ENCODE measurements at regions not wholly inside any gene's neighbourhood (a gene's known extent, or its start where the extent isn't known, plus 50 kb on each side); places are given as distances from the start of the nearest gene placed in this dataset.

DNA sequence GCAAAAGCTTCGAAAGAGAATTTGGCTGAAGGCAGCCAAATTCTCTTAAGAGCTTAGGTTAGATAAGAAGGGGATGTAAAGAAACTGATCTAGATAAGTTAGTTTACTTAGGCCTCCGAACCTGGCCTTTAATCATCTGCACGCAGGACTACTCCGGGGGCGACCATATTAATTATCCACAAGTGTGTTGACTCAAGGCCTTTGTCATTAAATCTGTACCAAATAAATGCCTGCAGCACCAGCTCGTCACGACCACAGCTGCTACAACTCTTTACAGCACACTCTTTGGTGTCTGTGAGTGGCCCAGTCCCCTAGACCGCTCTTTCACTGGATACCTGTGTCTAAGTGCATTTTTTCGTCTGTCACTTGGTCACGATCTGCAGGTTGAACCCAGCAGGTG is 69.8 kb upstream of the LSM8 start:
- no peak for TF ChIP-seq EZH2 (IDR thresholded peaks at IDR 0.05; ENCODE audit: insufficient read depth, poor library complexity, severe bottlenecking)
- no peak for TF ChIP-seq EZH2phosphoT487 (IDR thresholded peaks at IDR 0.05; ENCODE audit: insufficient read depth, low read depth)

Measured in GM23248 (cell line).